Inferior parietal cortex (tissue), 1 donor: ENCODE measurements at regions not wholly inside any gene's neighbourhood (a gene's known extent, or its start where the extent isn't known, plus 50 kb on each side); places are given as distances from the start of the nearest gene placed in this dataset.

Experiments
- DNase-seq: peaks from one replicate; pipeline ENCODE4 v3.0.0-alpha.2; 2016; ENCODE audit errors: extremely low spot score

DNA sequence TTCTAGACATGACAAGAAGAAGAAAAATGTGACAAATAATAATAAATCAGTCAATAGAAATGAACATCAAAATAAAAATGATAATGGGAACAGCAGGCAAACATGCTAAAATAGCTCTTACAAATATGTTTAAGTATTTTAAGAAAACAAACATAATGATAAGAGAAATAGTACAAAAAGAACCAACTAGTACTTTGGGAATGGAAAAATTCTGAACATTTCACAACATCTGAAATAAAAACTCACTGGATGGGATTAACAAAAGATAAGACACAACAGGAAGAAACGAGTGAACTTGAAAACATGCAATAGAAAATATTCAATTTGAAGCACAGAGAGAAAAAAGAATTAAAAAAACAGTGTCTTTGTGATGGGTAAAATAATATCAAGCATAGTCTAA is 115.2 kb upstream of the TSPAN2 start:
- no peak for DNase-seq

GRCh38 chr1:115203287-115203686 is 114.0 kb upstream of the TSPAN2 start:
- DNase-seq = no peak

GRCh38 chr1:115201598-115201997 is 112.3 kb upstream of the TSPAN2 start:
- no peak for DNase-seq

- no peak for DNase-seq
These were observed 110.3 kb upstream of the TSPAN2 start for GRCh38 chr1:115199416-115200132.

- no peak for DNase-seq
These were observed 109.6 kb upstream of the TSPAN2 start for GRCh38 chr1:115198938-115199337.

DNA sequence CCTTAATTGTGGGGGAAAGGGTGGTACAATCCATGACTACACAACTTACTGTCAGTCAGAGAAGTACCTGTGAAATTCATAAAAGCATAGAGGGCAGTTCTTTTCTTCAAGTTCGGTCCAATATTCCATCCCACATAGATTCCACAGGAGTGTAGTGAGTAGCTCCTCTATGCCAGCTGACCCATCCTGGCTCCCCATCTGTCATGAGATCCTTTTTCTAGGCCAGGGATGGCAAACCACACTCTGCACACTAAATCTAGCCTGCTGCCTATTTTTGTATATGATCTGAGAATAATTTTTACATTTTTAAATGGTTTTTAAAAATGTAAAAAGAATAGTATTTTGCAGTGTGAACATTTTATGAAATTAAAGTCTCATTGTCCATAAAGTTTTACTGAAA is 107.0 kb upstream of the TSPAN2 start:
- DNase-seq = no peak

DNA sequence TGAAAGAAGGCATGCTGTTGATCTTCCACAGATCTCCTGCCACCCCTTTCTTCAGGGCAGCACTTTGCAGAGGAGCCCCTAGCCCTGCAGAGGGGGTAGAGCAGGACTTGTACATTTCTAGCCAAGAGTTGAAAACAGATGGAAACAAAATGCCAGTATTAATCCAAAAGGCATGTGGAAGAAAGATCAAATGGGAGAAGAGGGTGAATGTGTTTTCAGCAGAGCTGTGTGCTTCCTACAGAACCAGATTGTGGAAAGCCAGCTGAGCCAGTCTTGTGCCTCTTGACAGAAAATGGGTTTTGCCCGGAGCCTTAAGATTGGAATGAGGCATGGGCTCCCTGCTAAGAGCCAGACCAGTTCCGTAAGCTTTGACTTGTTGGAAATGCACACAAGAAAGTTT is 105.2 kb upstream of the TSPAN2 start:
- no peak for DNase-seq

DNA sequence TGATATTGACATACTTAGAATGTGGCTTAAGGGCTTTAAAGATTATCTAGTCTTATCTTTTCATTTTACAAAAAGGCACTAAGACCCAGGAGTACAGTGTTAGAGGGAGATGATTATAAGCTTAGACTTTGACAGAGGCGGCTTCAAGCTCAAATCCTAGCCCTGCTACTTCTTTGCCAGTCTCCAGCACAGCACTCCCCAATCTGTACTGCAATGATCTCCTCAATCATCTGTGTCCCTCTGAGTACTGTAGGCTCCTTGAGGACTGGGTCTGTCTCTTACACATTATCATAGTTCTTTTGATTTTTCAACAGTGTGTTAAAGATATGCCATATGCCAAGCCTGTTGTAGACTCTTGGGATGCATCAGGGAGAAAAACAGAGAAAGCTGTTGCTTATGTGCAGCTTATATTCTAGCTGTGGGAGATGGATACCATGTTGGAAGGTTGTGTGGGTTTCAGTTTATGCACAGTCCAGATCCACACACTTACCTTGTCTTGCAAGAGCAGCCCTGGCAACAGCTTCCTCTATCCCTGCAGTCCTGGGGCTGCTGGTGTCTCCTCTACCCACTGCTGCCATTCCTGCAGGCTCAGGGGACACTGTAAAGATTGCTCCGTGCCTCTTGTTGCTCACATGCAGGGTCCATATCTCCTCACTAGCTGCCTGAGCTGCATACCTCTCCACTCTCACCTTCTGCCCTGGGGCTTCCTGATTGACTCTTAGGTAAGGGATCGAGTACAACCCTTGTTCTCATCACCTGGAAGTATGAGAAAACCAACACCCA is 103.9 kb upstream of the TSPAN2 start:
- DNase-seq = no peak

- DNase-seq = no peak
These were observed 103.0 kb upstream of the TSPAN2 start for GRCh38 chr1:115192200-115192767.

DNA sequence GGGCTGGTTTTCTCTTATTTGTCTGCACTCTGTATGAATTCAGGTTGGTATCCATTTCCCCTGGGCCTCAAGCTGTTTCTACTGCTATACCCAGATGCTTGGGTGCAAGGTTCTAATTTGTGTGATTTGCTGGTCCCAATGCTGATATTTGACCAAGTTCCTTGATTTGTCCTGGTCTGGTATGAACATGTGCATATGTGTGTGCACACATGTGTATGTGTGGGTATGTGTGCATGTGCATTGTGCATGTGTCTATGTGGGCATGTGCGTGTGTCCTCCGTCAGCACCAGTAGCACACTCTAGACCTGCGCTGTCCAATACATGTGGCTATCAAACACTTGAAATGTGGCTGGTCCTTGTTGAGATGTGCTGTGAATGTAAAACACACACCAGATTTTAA is 102.4 kb upstream of the TSPAN2 start:
- no peak for DNase-seq

DNA sequence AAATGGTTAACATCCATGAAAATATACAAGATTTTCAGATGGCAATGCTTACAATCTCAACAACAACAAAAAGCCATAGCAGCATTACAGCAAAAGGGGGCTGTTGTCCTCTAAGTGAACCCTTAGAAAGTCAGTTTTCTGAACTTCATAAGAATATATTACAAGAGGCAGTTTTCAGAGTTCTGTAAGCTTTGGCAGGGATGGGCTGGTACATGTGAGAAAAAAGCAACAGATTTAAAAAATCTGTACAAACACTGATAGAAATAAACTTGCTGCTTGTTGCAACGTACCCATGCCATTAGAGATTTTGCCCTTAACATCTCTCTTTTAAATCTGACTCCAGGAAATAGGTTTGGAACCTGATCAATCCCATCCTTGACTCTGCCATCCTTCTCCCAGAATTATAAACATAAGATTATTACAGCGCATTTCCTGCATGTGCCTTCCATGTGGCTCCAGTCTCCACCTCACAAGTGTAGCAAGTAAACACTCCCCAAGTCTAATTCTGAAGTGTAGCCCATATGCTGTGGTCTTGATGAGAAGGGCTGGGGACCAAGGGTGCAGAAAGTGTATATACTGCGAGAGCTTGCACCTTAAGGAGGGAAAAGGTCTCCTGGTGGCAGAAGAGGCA is 101.4 kb upstream of the TSPAN2 start:
- no peak for DNase-seq

DNA sequence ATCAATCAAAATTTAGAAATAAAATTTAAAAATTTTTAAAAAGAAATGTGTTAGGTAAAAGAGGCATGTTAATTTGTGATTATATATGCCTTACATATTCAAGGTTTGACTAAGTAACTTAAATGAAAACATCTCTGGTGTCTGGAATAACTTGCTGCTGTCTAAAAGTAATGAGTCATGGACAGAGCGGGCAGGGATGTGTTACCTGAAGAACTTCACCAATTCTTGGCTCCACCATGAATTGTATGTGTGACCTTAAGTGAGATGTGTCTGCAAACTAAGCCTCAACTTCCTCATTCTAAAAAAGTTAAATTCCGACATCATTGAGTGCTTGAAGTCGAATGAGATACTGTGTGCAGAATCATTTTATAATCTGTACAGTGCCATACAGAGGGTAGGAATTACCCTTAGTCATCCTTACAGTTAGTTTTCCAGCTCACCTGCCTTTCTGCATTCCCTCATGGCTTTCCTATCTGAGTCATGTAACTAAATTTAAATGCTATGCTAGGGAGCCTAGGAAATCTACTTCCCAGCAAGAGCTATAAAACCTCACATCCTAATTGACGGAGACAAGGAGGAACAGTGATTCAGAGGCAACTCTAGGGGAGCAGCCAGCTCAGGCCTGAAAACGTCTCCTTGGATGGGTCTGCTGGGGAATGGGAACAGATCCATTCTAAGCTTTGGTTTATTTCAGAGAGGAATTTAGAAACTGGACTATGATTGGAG is 100.7 kb upstream of the TSPAN2 start:
- DNase-seq = peak; percentile 20

- DNase-seq = no peak
These were observed 99.5 kb upstream of the TSPAN2 start for GRCh38 chr1:115188680-115189395.

- no peak for DNase-seq
These were observed 97.5 kb upstream of the TSPAN2 start for GRCh38 chr1:115186711-115187265.

- no peak for DNase-seq
These were observed 96.0 kb upstream of the TSPAN2 start for GRCh38 chr1:115185336-115185735.

DNA sequence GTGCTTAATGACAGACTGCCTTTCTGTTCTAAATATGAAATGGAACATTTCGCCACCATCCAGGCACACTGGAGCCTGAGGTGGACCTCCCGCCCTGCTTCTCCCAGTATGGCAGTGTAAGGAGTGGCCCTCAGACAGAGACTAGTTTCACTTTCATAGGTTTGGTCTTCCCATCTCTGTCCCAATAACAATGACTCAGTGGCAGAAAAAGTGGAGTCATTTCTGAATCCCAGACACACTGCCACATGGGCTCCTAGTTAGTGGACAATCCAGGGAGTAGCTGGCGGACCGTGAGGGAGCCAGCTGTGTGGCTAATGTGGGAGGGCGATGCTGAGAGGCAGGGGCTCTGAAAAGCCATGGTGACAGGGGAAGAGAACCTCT is 95.6 kb upstream of the TSPAN2 start:
- DNase-seq = no peak

DNA sequence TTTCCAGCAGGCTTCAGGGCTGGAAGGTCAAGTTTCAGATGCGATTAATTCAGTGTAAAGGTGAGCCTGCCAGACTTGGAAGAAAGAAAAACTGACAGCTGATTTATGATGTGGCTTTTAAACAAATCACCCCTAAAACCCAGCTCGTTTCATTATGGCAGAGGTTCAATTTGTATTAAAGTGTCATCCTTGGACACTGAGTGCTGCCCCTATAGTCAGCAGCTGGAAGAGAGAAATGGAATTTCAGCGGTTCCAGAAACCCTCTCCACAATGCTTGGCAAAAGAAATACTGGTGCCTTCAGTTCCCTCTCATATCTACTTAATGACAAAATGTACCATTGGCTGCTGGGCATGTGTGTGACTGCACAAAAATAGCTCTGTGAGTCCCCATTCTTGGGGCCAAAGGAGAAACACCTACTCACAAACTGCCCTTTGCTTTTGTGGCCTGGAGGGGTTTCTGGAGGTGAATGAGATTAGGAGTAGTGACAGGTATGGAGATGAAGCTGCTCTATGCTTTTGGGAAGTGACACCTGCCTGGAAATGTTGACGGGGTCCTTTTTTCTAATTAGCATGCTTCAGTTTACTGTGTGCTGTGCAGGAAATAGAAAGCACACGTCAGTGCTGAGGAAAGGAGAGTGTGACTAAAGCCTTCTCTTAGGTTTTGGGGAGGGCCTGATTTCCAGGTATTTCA is 95.1 kb upstream of the TSPAN2 start:
- no peak for DNase-seq

DNA sequence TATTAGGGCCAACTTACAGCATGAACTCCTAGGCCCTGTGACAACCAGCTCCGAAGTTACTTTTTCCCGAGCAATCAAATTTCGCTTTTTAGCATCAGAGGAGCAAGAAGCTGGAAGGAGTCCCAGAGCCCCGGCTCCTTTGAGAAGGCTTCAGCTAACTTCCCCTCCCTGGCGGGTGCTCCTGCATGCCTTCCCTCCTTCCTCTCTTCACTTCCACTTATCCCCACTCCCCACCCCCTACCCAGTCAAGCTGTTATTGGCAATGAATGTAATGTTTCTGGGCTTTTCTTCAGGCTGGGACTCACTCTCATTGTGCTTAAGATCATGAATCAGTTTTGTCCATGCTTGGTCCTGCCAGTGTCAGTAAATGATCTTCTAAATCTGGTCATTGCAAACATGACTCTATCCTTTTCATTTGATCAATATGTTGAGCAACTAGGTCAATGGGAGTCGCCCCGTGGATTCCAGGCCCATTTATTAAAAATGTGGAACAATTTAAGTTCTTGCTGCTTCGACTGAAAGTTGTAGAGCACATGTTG is 94.5 kb upstream of the TSPAN2 start:
- DNase-seq = no peak

- no peak for DNase-seq
These were observed 93.9 kb upstream of the TSPAN2 start for GRCh38 chr1:115183158-115183557.
